Heart left ventricle (tissue), 16 donors: ENCODE measurements at regions not wholly inside any gene's neighbourhood (a gene's known extent, or its start where the extent isn't known, plus 50 kb on each side); places are given as distances from the start of the nearest gene placed in this dataset.

Experiments used
- ATAC-seq, 4 donors: fragments of 200-7000 bp; cut with Tn5 transposase; one replicate each; pipeline ENCODE4 v1.9.1; 2020 to 2022; ENCODE audit warnings: moderate library complexity in 4 of 4, mild to moderate bottlenecking in 3 of 4, moderate number of reproducible peaks in 1 of 4
- DNase-seq, 5 donors: peaks; one replicate each; pipeline ENCODE4 v3.0.0-alpha.2; 2020
- H3K27ac ChIP-seq, 12 donors: fragments of 200-600 bp; sonication (generic) in 4 of 12; one replicate each; pipeline versions ENCODE4 v1.5.0 to v1.8.0; 2016 to 2022; ENCODE audit warnings: mild to moderate bottlenecking in 2 of 12
- H3K27me3 ChIP-seq, 9 donors: fragments of 200-600 bp; sonication (generic) in 2 of 9; one replicate each; pipeline versions ENCODE4 v1.5.1 to v1.8.0; 2016 to 2022; ENCODE audit warnings: mild to moderate bottlenecking in 3 of 9
- H3K36me3 ChIP-seq, 9 donors: fragments of 200-600 bp; sonication (generic) in 2 of 9; one replicate each; pipeline versions ENCODE4 v1.5.0 to v1.8.0; 2018 to 2022; ENCODE audit warnings: mild to moderate bottlenecking in 2 of 9
- H3K4me1 ChIP-seq, 12 donors: fragments of 200-600 bp; sonication (generic) in 4 of 12; one replicate each; pipeline versions ENCODE4 v1.5.0 to v1.8.0; 2016 to 2022; ENCODE audit warnings: mild to moderate bottlenecking in 3 of 12
- H3K4me3 ChIP-seq, 12 donors: fragments of 200-600 bp; sonication (generic) in 4 of 12; one replicate each; pipeline versions ENCODE4 v1.5.0 to v1.8.0; 2017 to 2022; ENCODE audit warnings: mild to moderate bottlenecking in 9 of 12, moderate library complexity in 4 of 12
- H3K9me3 ChIP-seq, 12 donors: fragments of 200-600 bp; sonication (generic) in 4 of 12; one replicate each; pipeline versions ENCODE4 v1.5.0 to v1.8.0; 2016 to 2022; ENCODE audit warnings: mild to moderate bottlenecking in 1 of 12
- POLR2A ChIP-seq, 2 donors: fragments of 450-650 bp; IDR thresholded peaks; one replicate each; pipeline ENCODE4 v1.6.1; 2017; ENCODE audit warnings: antibody characterized with exemption in 2 of 2, mild to moderate bottlenecking in 2 of 2, moderate library complexity in 2 of 2
- WGBS, 4 donors: extraction: QIAGEN DNeasy Blood & Tissue Kit in 2 of 4; methylation state at CpG; one replicate each; pipeline versions ENCODE4 v1.1.5 to v1.1.7; 2013 to 2018; 5-methylcytosine and 5-hydroxymethylcytosine counted together
- intact Hi-C, 10 donors: fragments of 100-400 bp; cut with DNase I; formaldehyde crosslinking; loops; one replicate each; pipeline versions ENCODE4 v1.11.1 to v1.14.2; 2022
- TF ChIP-seq, protein P1 (sequence below), 12 donors: fragments of 200-600 bp; sonication (generic) in 4 of 12; IDR thresholded peaks; one replicate each; pipeline versions ENCODE4 v1.5.0 to v1.8.0; 2018 to 2022; ENCODE audit warnings: antibody characterized with exemption in 12 of 12, mild to moderate bottlenecking in 5 of 12
- donor health status: ischemic (EF 13 %, LVEDD 7.1; RV severe dilation, severe dysfunction).
- donor health status: healthy with polysubstance abuse.
- donor health status: DM: no; HTN: yes; CAD: no.
- donor health status: DM: no; HTN: no; CAD: no.
- donor health status: ischemic (EF 25% LVEDD 6.9; RV normal size, moderate dysfunction).
- donor health status: ischemic (EF 25% LVEDD 5.7; RV mildly dilated, moderate dysfunction).
- donor health status: healthy.
- donor health status: DM: yes; HTN: yes; CAD: no.
- donor health status: ischemic (EF 35%, LVEDD 5.7; RV mildly dilated, moderate dysfunction).
- donor health status: nonischemic (EF 11% LVEDD 7.7; RV severe dilation, severe dysfunction).
- donor health status: DM: yes; HTN: yes; CAD: no.
- donor health status: PGD.
- donor health status: ischemic (EF 29% LVEDD 5.4; RV normal size, mild dysfunction).
- donor health status: nonischemic (EF 23%, LVEDD 6.1; RV moderate dilation, normal function).

DNA sequence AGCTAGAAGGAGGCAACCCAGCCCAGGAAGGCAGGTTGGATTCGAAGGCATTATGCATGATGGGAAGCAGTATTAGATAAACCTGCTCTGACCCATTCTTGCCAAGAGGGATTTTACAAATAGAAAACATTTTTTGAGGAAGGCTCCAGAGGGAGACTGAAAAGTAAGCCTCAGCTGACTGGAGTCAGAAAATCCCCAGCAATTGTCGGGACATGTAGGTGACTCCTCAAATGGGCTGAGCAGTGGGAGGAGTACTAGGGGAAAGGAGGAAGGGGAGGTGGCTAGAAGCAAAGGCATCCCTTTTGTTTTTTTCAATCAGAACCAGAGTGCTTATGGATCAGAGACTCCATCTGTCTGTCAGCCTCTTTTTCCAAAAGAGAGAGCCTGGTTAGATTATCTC is 138.1 kb upstream of the NTF3 start:
- 71 to 86% (median 79%) methylated on average over 2 of the region's 2 CpGs for WGBS, 4 donors
- intact Hi-C loops = no loop called here
- Histone ChIP-seq H3K27me3 (no peaks in the 10 kb centered on the region), H3K36me3 (no peaks in the 10 kb centered on the region), H3K4me3 (no peak overlapping the region), H3K9me3 (no peaks in the 10 kb centered on the region), H3K27ac (no peak overlapping the region), H3K4me1 (no peaks in the 10 kb centered on the region)
- TF ChIP-seq POLR2A (IDR thresholded peaks at IDR 0.05) = no peak
- TF ChIP-seq, protein P1, sequence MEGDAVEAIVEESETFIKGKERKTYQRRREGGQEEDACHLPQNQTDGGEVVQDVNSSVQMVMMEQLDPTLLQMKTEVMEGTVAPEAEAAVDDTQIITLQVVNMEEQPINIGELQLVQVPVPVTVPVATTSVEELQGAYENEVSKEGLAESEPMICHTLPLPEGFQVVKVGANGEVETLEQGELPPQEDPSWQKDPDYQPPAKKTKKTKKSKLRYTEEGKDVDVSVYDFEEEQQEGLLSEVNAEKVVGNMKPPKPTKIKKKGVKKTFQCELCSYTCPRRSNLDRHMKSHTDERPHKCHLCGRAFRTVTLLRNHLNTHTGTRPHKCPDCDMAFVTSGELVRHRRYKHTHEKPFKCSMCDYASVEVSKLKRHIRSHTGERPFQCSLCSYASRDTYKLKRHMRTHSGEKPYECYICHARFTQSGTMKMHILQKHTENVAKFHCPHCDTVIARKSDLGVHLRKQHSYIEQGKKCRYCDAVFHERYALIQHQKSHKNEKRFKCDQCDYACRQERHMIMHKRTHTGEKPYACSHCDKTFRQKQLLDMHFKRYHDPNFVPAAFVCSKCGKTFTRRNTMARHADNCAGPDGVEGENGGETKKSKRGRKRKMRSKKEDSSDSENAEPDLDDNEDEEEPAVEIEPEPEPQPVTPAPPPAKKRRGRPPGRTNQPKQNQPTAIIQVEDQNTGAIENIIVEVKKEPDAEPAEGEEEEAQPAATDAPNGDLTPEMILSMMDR (IDR thresholded peaks at IDR 0.05) = no peak
- no peak for DNase-seq
- no peak for ATAC-seq

DNA sequence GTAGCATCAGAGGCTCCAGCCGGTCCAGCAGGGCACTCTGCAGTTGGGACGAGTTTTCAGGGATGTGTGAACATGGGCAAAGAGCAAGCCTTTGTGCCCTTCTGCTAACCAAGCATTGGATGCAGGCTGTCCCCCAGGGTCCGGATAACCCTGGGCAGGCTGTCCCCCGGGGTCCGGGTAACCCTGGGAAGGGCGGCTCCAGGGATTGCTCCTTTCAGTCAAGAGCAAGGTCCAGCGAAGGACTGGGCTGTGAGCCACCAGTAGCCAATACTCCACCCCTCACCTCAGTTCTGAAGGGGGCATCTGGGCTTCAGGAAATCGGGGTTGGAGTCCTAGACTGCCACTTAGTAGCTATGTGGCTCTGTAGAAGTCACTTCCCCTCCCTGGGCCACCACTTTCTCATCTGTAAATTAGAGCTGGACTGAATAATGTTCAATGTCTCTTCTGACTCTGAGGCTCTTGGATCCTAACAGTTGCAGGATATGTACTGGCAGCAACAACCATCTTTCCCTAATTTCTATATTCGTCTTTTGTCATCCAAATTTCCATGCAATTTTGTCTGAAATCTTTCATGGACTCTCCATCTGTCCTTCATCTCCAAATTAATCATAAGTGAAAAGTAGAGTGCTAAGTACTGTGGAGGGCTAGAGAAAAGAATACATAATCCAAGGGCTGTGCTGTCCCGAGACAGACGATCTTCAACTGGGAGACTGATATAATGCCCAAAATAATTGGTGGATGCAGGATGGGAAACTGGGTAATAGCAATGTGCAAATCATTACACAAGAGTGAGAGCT is 137.4 kb upstream of the NTF3 start:
- ATAC-seq = no peak
- no peak for DNase-seq
- Histone ChIP-seq H3K4me1 (no peaks in the 10 kb centered on the region), H3K27ac (no peak overlapping the region), H3K36me3 (no peaks in the 10 kb centered on the region), H3K4me3 (no peak overlapping the region), H3K9me3 (no peaks in the 10 kb centered on the region), H3K27me3 (no peaks in the 10 kb centered on the region)
- TF ChIP-seq, protein P1 (IDR thresholded peaks at IDR 0.05) = no peak
- TF ChIP-seq POLR2A (IDR thresholded peaks at IDR 0.05) = no peak
- WGBS, 4 donors = 85 to 93% (median 91%) methylated on average over 9 to 11 of the region's 11 CpGs
- intact Hi-C loops = no loop called here

DNA sequence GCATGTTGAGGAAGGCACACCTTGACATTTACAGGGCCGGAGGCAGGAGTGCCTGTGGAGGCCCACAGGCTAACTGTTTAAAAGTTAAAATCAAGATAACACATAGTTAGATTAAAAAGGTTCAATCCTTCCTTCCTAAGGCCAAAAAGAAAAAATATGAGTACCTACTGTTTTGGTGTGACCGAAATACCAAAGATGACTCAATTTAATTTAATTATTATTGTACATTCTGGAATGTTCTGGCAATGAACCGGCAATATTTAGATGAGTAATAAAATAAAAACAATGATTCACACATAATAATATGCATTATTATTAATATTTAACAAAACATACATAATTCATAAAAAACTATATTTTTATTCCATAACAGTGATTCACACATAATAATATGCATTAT is 136.8 kb upstream of the NTF3 start:
- no peaks in the 10 kb centered on the region for H3K4me1 ChIP-seq
- intact Hi-C loops = no loop called here
- TF ChIP-seq, protein P1 (IDR thresholded peaks at IDR 0.05) = no peak
- TF ChIP-seq POLR2A (IDR thresholded peaks at IDR 0.05) = no peak
- no peak overlapping the region for H3K27ac ChIP-seq
- DNase-seq (no peak), ATAC-seq (no peak)
- no peaks in the 10 kb centered on the region for H3K9me3 ChIP-seq
- 91 to 95% (median 93%) methylated on average over 3 of the region's 3 CpGs for WGBS, 4 donors
- no peak overlapping the region for H3K4me3 ChIP-seq
- no peaks in the 10 kb centered on the region for H3K27me3 ChIP-seq
- H3K36me3 ChIP-seq = no peaks in the 10 kb centered on the region

DNA sequence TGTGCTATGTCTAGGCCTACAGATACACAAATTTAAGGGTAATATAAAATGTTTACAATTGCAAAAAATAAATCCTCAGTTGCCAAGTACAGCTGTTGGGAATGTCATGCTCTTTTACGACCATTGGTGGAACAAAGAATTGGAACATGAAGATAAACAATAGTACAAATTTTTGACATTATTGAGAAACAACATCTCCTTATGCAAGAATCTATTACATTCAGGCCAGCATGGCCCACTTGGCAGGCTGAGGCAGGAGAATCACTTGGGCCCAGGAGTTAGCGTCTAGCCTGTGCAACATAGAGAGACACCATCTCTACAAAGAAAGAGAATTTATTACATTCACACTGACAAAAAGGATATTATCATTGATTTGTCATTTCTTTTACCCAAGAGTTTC is 135.9 kb upstream of the NTF3 start:
- no peak for DNase-seq
- TF ChIP-seq, protein P1 (IDR thresholded peaks at IDR 0.05) = no peak
- no peak for TF ChIP-seq POLR2A (IDR thresholded peaks at IDR 0.05)

More for the DNA sequence above, 135.9 kb upstream of the NTF3 start:
- H3K27ac ChIP-seq = no peak overlapping the region
- intact Hi-C loops = no loop called here
- no peak for ATAC-seq
- H3K27me3 ChIP-seq = peaks cover 0 to 3% (median 0%) of the 10 kb centered on the region in 9 donors
- H3K4me1 ChIP-seq = no peaks in the 10 kb centered on the region
- H3K4me3 ChIP-seq = no peak overlapping the region
- H3K9me3 ChIP-seq = no peaks in the 10 kb centered on the region
- 92 to 98% (median 96%) methylated on average over 2 of the region's 2 CpGs for WGBS, 4 donors
- no peaks in the 10 kb centered on the region for H3K36me3 ChIP-seq
